Liver (tissue), 8 donors: ENCODE measurements at regions not wholly inside any gene's neighbourhood (a gene's known extent, or its start where the extent isn't known, plus 50 kb on each side); places are given as distances from the start of the nearest gene placed in this dataset.

Source experiments
- DNase-seq: peaks from one replicate; pipeline ENCODE4 v3.0.0-alpha.2; 2017; ENCODE audit warnings: low spot score
- H3K27ac ChIP-seq, 2 donors: one replicate each; pipeline ENCODE4 v1.7.0; 2013; ENCODE audit warnings: inconsistent platforms in 2 of 2, low read length in 2 of 2, control low read depth in 1 of 2, low read depth in 1 of 2, mild to moderate bottlenecking in 1 of 2
- H3K27me3 ChIP-seq, 4 donors: one replicate each; pipeline versions ENCODE4 v1.6.1 to v1.7.0; 2013; ENCODE audit warnings: low read length in 3 of 4, inconsistent platforms in 1 of 4, mild to moderate bottlenecking in 1 of 4, moderate library complexity in 1 of 4; ENCODE audit not compliant: control insufficient read depth in 4 of 4, insufficient read depth in 4 of 4
- H3K36me3 ChIP-seq, 4 donors: one replicate each; pipeline versions ENCODE4 v1.6.1 to v1.7.0; 2013; ENCODE audit warnings: low read length in 3 of 4, mild to moderate bottlenecking in 3 of 4, low read depth in 1 of 4, moderate library complexity in 1 of 4; ENCODE audit not compliant: control insufficient read depth in 4 of 4, insufficient read depth in 3 of 4
- H3K4me1 ChIP-seq, 4 donors: one replicate each; pipeline versions ENCODE4 v1.6.1 to v1.7.0; 2013; ENCODE audit warnings: low read length in 3 of 4, mild to moderate bottlenecking in 3 of 4, moderate library complexity in 1 of 4; ENCODE audit not compliant: control insufficient read depth in 4 of 4, insufficient read depth in 4 of 4
- H3K4me3 ChIP-seq, 3 donors: one replicate each; pipeline versions ENCODE4 v1.6.1 to v1.7.0; 2013; ENCODE audit warnings: low read length in 3 of 3, control low read depth in 1 of 3, low read depth in 1 of 3, mild to moderate bottlenecking in 1 of 3
- H3K9ac ChIP-seq, 2 donors: one replicate each; pipeline ENCODE4 v1.7.0; 2013; ENCODE audit warnings: low read length in 2 of 2, mild to moderate bottlenecking in 2 of 2, moderate library complexity in 2 of 2, control low read depth in 1 of 2, low read depth in 1 of 2
- H3K9me3 ChIP-seq, 4 donors: one replicate each; pipeline versions ENCODE4 v1.6.1 to v1.7.0; 2013; ENCODE audit warnings: low read length in 3 of 4; ENCODE audit not compliant: control insufficient read depth in 4 of 4
- EGR1 ChIP-seq, 2 donors: IDR thresholded peaks; 2 replicates each; pipeline ENCODE4 v1.6.1; 2016 to 2018; ENCODE audit warnings: antibody characterized with exemption in 2 of 2, low read depth in 2 of 2
- FOXA1 ChIP-seq: IDR thresholded peaks from 2 replicates; pipeline ENCODE4 v1.6.1; 2016; ENCODE audit warnings: antibody characterized with exemption
- FOXA2 ChIP-seq: IDR thresholded peaks from 2 replicates; pipeline ENCODE4 v1.6.1; 2016; ENCODE audit warnings: antibody characterized with exemption
- GABPA ChIP-seq, 2 donors: IDR thresholded peaks in 1 of 2; conservative IDR thresholded peaks in 1 of 2; 2 replicates each; pipeline ENCODE4 v1.6.1; 2016; ENCODE audit warnings: antibody characterized with exemption in 2 of 2, mild to moderate bottlenecking in 1 of 2, moderate library complexity in 1 of 2
- HNF4A ChIP-seq, 2 donors: conservative IDR thresholded peaks; 2 replicates each; pipeline ENCODE4 v1.6.1; 2016; ENCODE audit warnings: antibody characterized with exemption in 2 of 2, mild to moderate bottlenecking in 2 of 2
- HNF4G ChIP-seq: IDR thresholded peaks from 2 replicates; pipeline ENCODE4 v1.6.1; 2016; ENCODE audit warnings: antibody characterized with exemption
- JUND ChIP-seq, 2 donors: IDR thresholded peaks; 2 replicates each; pipeline ENCODE4 v1.6.1; 2016; ENCODE audit warnings: antibody characterized with exemption in 2 of 2
- NR2F2 ChIP-seq: IDR thresholded peaks from 2 replicates; pipeline ENCODE4 v1.6.1; 2016; ENCODE audit warnings: antibody characterized with exemption
- RAD21 ChIP-seq, 2 donors: IDR thresholded peaks; 2 replicates each; pipeline ENCODE4 v1.6.1; 2016; ENCODE audit warnings: antibody characterized with exemption in 2 of 2, mild to moderate bottlenecking in 2 of 2
- RXRA ChIP-seq, 2 donors: IDR thresholded peaks; 2 replicates each; pipeline ENCODE4 v1.6.1; 2017 to 2018; ENCODE audit warnings: antibody characterized with exemption in 2 of 2, mild to moderate bottlenecking in 1 of 2
- SP1 ChIP-seq: IDR thresholded peaks from 2 replicates; pipeline ENCODE4 v1.6.1; 2018; ENCODE audit warnings: antibody characterized with exemption, mild to moderate bottlenecking
- TAF1 ChIP-seq: conservative IDR thresholded peaks from 2 replicates; pipeline ENCODE4 v1.6.1; 2016; ENCODE audit warnings: antibody characterized with exemption, mild to moderate bottlenecking
- YY1 ChIP-seq: IDR thresholded peaks from 2 replicates; pipeline ENCODE4 v1.6.1; 2016; ENCODE audit warnings: antibody characterized with exemption, mild to moderate bottlenecking
- WGBS: extraction: QIAGEN DNeasy Blood & Tissue Kit; methylation state at CpG from one replicate; pipeline ENCODE4 v1.1.7; 2013; 5-methylcytosine and 5-hydroxymethylcytosine counted together
- TF ChIP-seq, protein P1 (sequence below): IDR thresholded peaks from 2 replicates; pipeline ENCODE4 v1.6.1; 2016; ENCODE audit warnings: antibody characterized with exemption, mild to moderate bottlenecking
- TF ChIP-seq, protein P2 (sequence below): IDR thresholded peaks from 2 replicates; pipeline ENCODE4 v1.6.1; 2016; ENCODE audit warnings: antibody characterized with exemption
- TF ChIP-seq, protein P3 (sequence below): IDR thresholded peaks from 2 replicates; pipeline ENCODE4 v1.6.1; 2016; ENCODE audit warnings: antibody characterized with exemption
- TF ChIP-seq, protein P4 (sequence below): IDR thresholded peaks from 2 replicates; pipeline ENCODE4 v1.6.1; 2016; ENCODE audit warnings: antibody characterized with exemption
- TF ChIP-seq, protein P5 (sequence below): fragments of 150-350 bp; IDR thresholded peaks from 2 replicates; pipeline ENCODE4 v1.5.1; 2017; ENCODE audit warnings: improper control_type of control experiment, low read depth, low read length; ENCODE audit not compliant: missing input control
- donor health status: healthy.
- donor health status: healthy.
- donor health status: healthy.
- donor health status: healthy.
- donor health status: healthy.

DNA sequence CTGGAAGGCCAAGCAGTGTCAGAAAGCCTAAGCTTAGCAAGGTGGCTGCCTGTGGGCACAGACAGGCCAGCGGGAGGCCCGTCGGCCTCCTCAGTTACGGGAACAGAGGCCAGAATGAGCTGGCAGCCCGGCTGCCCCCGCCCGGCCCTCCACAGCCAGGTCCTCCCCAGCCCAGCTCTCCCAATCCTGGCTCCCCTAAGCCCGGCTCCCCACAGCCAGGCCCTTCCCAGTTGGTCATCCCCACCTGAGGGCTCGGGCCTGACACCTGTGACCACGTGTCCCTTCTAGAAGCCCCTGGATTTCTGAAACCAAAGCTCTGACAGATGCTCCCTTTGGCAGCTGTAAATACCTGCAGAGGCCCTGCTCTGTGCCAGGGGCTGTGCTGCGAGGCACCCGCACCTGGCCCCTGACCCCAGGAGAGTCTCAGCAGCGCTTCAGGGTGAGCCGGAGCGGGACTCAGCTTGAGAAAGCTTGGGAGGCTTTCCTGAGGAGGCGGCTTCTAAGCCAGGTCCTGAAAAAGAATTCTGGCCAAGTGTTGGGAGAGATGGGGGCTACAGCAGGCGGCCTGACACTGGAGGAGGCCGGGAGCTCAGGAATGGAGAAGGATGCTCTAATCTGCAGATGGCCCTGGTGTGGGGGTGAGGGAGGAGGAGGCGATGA is 80.4 kb upstream of the OLFM1 start:
- Histone ChIP-seq H3K4me1 (no peaks in the 10 kb centered on the region), H3K9me3 (peaks cover 0 to 1% (median 0%) of the 10 kb centered on the region in 4 donors), H3K36me3 (no peaks in the 10 kb centered on the region), H3K27me3 (peaks cover 0 to 4% (median 0%) of the 10 kb centered on the region in 4 donors), H3K27ac (no peak overlapping the region), H3K9ac (no peak overlapping the region), H3K4me3 (no peak overlapping the region)
- 87% methylated on average over 19 of the region's 19 CpGs for WGBS
- TF ChIP-seq FOXA2 (no peak), GABPA (IDR thresholded peaks at IDR 0.05 in 1 of 2, conservative IDR thresholded peaks at IDR 0.05 in 1 of 2) (no peak), FOXA1 (no peak), HNF4G (no peak), YY1 (no peak), SP1 (no peak), JUND (IDR thresholded peaks at IDR 0.05) (no peak), RXRA (IDR thresholded peaks at IDR 0.05) (no peak), TAF1 (no peak), RAD21 (IDR thresholded peaks at IDR 0.05) (no peak), EGR1 (IDR thresholded peaks at IDR 0.05; ENCODE audit: low read depth in 2 of 2) (no peak), NR2F2 (no peak), HNF4A (conservative IDR thresholded peaks at IDR 0.05) (no peak)
- TF ChIP-seq, protein P1, sequence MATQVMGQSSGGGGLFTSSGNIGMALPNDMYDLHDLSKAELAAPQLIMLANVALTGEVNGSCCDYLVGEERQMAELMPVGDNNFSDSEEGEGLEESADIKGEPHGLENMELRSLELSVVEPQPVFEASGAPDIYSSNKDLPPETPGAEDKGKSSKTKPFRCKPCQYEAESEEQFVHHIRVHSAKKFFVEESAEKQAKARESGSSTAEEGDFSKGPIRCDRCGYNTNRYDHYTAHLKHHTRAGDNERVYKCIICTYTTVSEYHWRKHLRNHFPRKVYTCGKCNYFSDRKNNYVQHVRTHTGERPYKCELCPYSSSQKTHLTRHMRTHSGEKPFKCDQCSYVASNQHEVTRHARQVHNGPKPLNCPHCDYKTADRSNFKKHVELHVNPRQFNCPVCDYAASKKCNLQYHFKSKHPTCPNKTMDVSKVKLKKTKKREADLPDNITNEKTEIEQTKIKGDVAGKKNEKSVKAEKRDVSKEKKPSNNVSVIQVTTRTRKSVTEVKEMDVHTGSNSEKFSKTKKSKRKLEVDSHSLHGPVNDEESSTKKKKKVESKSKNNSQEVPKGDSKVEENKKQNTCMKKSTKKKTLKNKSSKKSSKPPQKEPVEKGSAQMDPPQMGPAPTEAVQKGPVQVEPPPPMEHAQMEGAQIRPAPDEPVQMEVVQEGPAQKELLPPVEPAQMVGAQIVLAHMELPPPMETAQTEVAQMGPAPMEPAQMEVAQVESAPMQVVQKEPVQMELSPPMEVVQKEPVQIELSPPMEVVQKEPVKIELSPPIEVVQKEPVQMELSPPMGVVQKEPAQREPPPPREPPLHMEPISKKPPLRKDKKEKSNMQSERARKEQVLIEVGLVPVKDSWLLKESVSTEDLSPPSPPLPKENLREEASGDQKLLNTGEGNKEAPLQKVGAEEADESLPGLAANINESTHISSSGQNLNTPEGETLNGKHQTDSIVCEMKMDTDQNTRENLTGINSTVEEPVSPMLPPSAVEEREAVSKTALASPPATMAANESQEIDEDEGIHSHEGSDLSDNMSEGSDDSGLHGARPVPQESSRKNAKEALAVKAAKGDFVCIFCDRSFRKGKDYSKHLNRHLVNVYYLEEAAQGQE, result no peak
- TF ChIP-seq, protein P2, sequence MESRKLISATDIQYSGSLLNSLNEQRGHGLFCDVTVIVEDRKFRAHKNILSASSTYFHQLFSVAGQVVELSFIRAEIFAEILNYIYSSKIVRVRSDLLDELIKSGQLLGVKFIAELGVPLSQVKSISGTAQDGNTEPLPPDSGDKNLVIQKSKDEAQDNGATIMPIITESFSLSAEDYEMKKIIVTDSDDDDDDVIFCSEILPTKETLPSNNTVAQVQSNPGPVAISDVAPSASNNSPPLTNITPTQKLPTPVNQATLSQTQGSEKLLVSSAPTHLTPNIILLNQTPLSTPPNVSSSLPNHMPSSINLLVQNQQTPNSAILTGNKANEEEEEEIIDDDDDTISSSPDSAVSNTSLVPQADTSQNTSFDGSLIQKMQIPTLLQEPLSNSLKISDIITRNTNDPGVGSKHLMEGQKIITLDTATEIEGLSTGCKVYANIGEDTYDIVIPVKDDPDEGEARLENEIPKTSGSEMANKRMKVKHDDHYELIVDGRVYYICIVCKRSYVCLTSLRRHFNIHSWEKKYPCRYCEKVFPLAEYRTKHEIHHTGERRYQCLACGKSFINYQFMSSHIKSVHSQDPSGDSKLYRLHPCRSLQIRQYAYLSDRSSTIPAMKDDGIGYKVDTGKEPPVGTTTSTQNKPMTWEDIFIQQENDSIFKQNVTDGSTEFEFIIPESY, result no peak
- TF ChIP-seq, protein P3, sequence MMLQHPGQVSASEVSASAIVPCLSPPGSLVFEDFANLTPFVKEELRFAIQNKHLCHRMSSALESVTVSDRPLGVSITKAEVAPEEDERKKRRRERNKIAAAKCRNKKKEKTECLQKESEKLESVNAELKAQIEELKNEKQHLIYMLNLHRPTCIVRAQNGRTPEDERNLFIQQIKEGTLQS, result no peak
- TF ChIP-seq, protein P4, sequence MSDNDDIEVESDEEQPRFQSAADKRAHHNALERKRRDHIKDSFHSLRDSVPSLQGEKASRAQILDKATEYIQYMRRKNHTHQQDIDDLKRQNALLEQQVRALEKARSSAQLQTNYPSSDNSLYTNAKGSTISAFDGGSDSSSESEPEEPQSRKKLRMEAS, result no peak
- TF ChIP-seq, protein P5, sequence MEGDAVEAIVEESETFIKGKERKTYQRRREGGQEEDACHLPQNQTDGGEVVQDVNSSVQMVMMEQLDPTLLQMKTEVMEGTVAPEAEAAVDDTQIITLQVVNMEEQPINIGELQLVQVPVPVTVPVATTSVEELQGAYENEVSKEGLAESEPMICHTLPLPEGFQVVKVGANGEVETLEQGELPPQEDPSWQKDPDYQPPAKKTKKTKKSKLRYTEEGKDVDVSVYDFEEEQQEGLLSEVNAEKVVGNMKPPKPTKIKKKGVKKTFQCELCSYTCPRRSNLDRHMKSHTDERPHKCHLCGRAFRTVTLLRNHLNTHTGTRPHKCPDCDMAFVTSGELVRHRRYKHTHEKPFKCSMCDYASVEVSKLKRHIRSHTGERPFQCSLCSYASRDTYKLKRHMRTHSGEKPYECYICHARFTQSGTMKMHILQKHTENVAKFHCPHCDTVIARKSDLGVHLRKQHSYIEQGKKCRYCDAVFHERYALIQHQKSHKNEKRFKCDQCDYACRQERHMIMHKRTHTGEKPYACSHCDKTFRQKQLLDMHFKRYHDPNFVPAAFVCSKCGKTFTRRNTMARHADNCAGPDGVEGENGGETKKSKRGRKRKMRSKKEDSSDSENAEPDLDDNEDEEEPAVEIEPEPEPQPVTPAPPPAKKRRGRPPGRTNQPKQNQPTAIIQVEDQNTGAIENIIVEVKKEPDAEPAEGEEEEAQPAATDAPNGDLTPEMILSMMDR, result no peak
- no peak for DNase-seq
